Hepatocyte (in vitro differentiated cells): ENCODE measurements at regions not wholly inside any gene's neighbourhood (a gene's known extent, or its start where the extent isn't known, plus 50 kb on each side); places are given as distances from the start of the nearest gene placed in this dataset.

Experiments used
- CTCF ChIP-seq: fragments of 200-600 bp; sonication (generic); IDR thresholded peaks from 2 replicates; pipeline ENCODE4 v1.5.1; 2016; ENCODE audit warnings: antibody characterized with exemption, mild to moderate bottlenecking; ENCODE audit not compliant: poor library complexity
- EZH2phosphoT487 ChIP-seq: fragments of 200-600 bp; sonication (generic); IDR thresholded peaks from one replicate; pipeline ENCODE4 v1.6.1; 2018; ENCODE audit warnings: antibody characterized with exemption, mild to moderate bottlenecking, low read depth, moderate library complexity; ENCODE audit not compliant: unreplicated experiment, severe bottlenecking

GRCh38 chr4:158035662-158036195 is 137.1 kb downstream of the GASK1B start:
- TF ChIP-seq CTCF (no peak), EZH2phosphoT487 (no peak)
